ENCODE measurements at regions not wholly inside any gene's neighbourhood (a gene's known extent, or its start where the extent isn't known, plus 50 kb on each side); places are given as distances from the start of the nearest gene placed in this dataset.

GRCh38 chr2:239476029-239476756 lies 75.4 kb upstream of the HDAC4 start:
- Mint-ChIP-seq H3K27me3 (peaks cover 6% of the 10 kb centered on the region), H3K36me3 (ENCODE audit: low read depth) (no peaks in the 10 kb centered on the region), H3K4me1 (no peaks in the 10 kb centered on the region), H3K9me3 (no peaks in the 10 kb centered on the region), H3K27ac (no peak overlapping the region), H3K4me3 (no peak overlapping the region)
- ChIA-PET POLR2A (no interaction called here), CTCF (interaction anchor here (0.6 kb wide), 1 partner anchor 472 kb away, joined by 3 read pairs; no protein-coding TSS in a partner anchor)
- DNase-seq, result no peak

GRCh38 chr2:239475161-239476028 lies 74.6 kb upstream of the HDAC4 start:
- peaks cover 9% of the 10 kb centered on the region for H3K27me3 Mint-ChIP-seq
- CTCF ChIA-PET, result interaction anchor here (0.6 kb wide), 1 partner anchor 473 kb away, joined by 3 read pairs; no protein-coding TSS in a partner anchor
- H3K36me3 Mint-ChIP-seq (ENCODE audit: low read depth), result no peaks in the 10 kb centered on the region
- H3K4me1 Mint-ChIP-seq, result no peaks in the 10 kb centered on the region
- no peak for DNase-seq
- H3K27ac Mint-ChIP-seq, result no peak overlapping the region
- POLR2A ChIA-PET, result no interaction called here
- H3K4me3 Mint-ChIP-seq, result no peak overlapping the region
- no peaks in the 10 kb centered on the region for H3K9me3 Mint-ChIP-seq

- POLR2A ChIA-PET, result no interaction called here
- Mint-ChIP-seq H3K4me3 (no peak overlapping the region), H3K27ac (no peak overlapping the region), H3K9me3 (no peaks in the 10 kb centered on the region), H3K4me1 (no peaks in the 10 kb centered on the region), H3K36me3 (ENCODE audit: low read depth) (no peaks in the 10 kb centered on the region), H3K27me3 (peaks cover 9% of the 10 kb centered on the region)
- CTCF ChIA-PET, result no interaction called here
- DNase-seq, result no peak
Measured at GRCh38 chr2:239473211-239473805, 72.5 kb upstream of the HDAC4 start.

- Mint-ChIP-seq H3K36me3 (ENCODE audit: low read depth) (no peaks in the 10 kb centered on the region), H3K27me3 (peaks cover 9% of the 10 kb centered on the region), H3K4me3 (no peak overlapping the region), H3K9me3 (no peaks in the 10 kb centered on the region), H3K27ac (no peak overlapping the region), H3K4me1 (no peaks in the 10 kb centered on the region)
- no peak for DNase-seq
- ChIA-PET CTCF (no interaction called here), POLR2A (no interaction called here)
Measured at GRCh38 chr2:239472235-239472775, 71.5 kb upstream of the HDAC4 start.

GRCh38 chr2:239471011-239471792 lies 70.4 kb upstream of the HDAC4 start:
- Mint-ChIP-seq H3K27ac (no peak overlapping the region), H3K4me1 (no peaks in the 10 kb centered on the region), H3K4me3 (no peak overlapping the region), H3K9me3 (no peaks in the 10 kb centered on the region), H3K36me3 (ENCODE audit: low read depth) (no peaks in the 10 kb centered on the region), H3K27me3 (peaks cover 9% of the 10 kb centered on the region)
- ChIA-PET POLR2A (no interaction called here), CTCF (no interaction called here)
- no peak for DNase-seq

- ChIA-PET POLR2A (no interaction called here), CTCF (no interaction called here)
- Mint-ChIP-seq H3K4me3 (no peak overlapping the region), H3K27me3 (peaks cover 9% of the 10 kb centered on the region), H3K4me1 (no peaks in the 10 kb centered on the region), H3K9me3 (no peaks in the 10 kb centered on the region), H3K36me3 (ENCODE audit: low read depth) (no peaks in the 10 kb centered on the region), H3K27ac (no peak overlapping the region)
- no peak for DNase-seq
Measured at GRCh38 chr2:239470151-239470900, 69.5 kb upstream of the HDAC4 start.

- H3K27me3 Mint-ChIP-seq, result peaks cover 9% of the 10 kb centered on the region
- H3K27ac Mint-ChIP-seq, result no peak overlapping the region
- no peak overlapping the region for H3K4me3 Mint-ChIP-seq
- no peak for DNase-seq
- ChIA-PET CTCF (no interaction called here), POLR2A (no interaction called here)
- no peaks in the 10 kb centered on the region for H3K9me3 Mint-ChIP-seq
- no peaks in the 10 kb centered on the region for H3K4me1 Mint-ChIP-seq
- no peaks in the 10 kb centered on the region for H3K36me3 Mint-ChIP-seq (ENCODE audit: low read depth)
Measured at GRCh38 chr2:239469106-239469960, 68.5 kb upstream of the HDAC4 start.

- H3K27me3 Mint-ChIP-seq, result peaks cover 6% of the 10 kb centered on the region
- no peak overlapping the region for H3K27ac Mint-ChIP-seq
- no peaks in the 10 kb centered on the region for H3K9me3 Mint-ChIP-seq
- POLR2A ChIA-PET, result no interaction called here
- CTCF ChIA-PET, result no interaction called here
- no peaks in the 10 kb centered on the region for H3K4me1 Mint-ChIP-seq
- DNase-seq, result no peak
- H3K4me3 Mint-ChIP-seq, result no peak overlapping the region
- H3K36me3 Mint-ChIP-seq (ENCODE audit: low read depth), result no peaks in the 10 kb centered on the region
Measured at GRCh38 chr2:239468491-239469105, 67.8 kb upstream of the HDAC4 start.

GRCh38 chr2:239467956-239468490 lies 67.2 kb upstream of the HDAC4 start:
- ChIA-PET CTCF (no interaction called here), POLR2A (no interaction called here)
- H3K4me3 Mint-ChIP-seq, result no peak overlapping the region
- no peaks in the 10 kb centered on the region for H3K9me3 Mint-ChIP-seq
- H3K36me3 Mint-ChIP-seq (ENCODE audit: low read depth), result no peaks in the 10 kb centered on the region
- no peaks in the 10 kb centered on the region for H3K4me1 Mint-ChIP-seq
- H3K27ac Mint-ChIP-seq, result no peak overlapping the region
- peaks cover 6% of the 10 kb centered on the region for H3K27me3 Mint-ChIP-seq
- DNase-seq, result no peak

GRCh38 chr2:239467281-239467955 lies 66.6 kb upstream of the HDAC4 start:
- DNase-seq, result no peak
- Mint-ChIP-seq H3K9me3 (no peaks in the 10 kb centered on the region), H3K27me3 (peaks cover 3% of the 10 kb centered on the region), H3K4me1 (no peaks in the 10 kb centered on the region), H3K36me3 (ENCODE audit: low read depth) (no peaks in the 10 kb centered on the region), H3K27ac (no peak overlapping the region), H3K4me3 (no peak overlapping the region)
- ChIA-PET POLR2A (no interaction called here), CTCF (interaction anchor here (0.7 kb wide), 1 partner anchor 996 kb away, joined by 3 read pairs; no protein-coding TSS in a partner anchor)
